ENCODE measurements at regions not wholly inside any gene's neighbourhood (a gene's known extent, or its start where the extent isn't known, plus 50 kb on each side); places are given as distances from the start of the nearest gene placed in this dataset.

DNA sequence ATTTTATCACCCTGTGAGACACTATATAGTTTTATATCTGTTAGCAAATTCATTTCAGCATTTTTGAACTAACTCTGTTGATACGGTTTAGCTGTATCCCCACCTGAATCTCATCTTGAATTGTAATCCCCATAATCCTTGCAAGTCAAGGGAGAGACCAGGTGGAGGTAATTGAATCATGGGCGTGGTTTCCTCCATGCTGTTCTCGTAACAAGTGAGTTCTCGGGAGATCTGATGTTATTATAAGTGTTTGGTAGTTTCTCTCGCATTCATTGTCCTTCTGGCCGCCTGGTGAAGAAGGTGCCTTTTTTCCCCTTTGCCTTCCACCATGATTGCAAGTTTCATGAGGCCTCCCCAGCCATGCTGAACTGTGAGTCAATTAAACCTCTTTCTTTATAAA is 53.2 kb upstream of the TMC3 start:
- TF ChIP-seq, protein P1, sequence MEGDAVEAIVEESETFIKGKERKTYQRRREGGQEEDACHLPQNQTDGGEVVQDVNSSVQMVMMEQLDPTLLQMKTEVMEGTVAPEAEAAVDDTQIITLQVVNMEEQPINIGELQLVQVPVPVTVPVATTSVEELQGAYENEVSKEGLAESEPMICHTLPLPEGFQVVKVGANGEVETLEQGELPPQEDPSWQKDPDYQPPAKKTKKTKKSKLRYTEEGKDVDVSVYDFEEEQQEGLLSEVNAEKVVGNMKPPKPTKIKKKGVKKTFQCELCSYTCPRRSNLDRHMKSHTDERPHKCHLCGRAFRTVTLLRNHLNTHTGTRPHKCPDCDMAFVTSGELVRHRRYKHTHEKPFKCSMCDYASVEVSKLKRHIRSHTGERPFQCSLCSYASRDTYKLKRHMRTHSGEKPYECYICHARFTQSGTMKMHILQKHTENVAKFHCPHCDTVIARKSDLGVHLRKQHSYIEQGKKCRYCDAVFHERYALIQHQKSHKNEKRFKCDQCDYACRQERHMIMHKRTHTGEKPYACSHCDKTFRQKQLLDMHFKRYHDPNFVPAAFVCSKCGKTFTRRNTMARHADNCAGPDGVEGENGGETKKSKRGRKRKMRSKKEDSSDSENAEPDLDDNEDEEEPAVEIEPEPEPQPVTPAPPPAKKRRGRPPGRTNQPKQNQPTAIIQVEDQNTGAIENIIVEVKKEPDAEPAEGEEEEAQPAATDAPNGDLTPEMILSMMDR (IDR thresholded peaks at IDR 0.05; ENCODE audit: extremely low read depth in 1 of 2, insufficient read depth in 1 of 2, low read depth in 1 of 2, low read length in 2 of 2): no peak
- TF ChIP-seq POLR2A (IDR thresholded peaks at IDR 0.05; ENCODE audit: low read depth, low read length): no peak
- TF ChIP-seq GATA2 (IDR thresholded peaks at IDR 0.05; ENCODE audit: insufficient read depth, insufficient read length, low read depth, low read length): no peak
- no peak for TF ChIP-seq MAX (IDR thresholded peaks at IDR 0.05; ENCODE audit: insufficient read depth, insufficient read length)
- TF ChIP-seq POLR2AphosphoS5 (IDR thresholded peaks at IDR 0.05; ENCODE audit: insufficient read depth, low read depth, low read length): no peak
- no peak for TF ChIP-seq EZH2 (IDR thresholded peaks at IDR 0.05; ENCODE audit: borderline replicate concordance, low read depth, low read length, severe bottlenecking)
- TF ChIP-seq MYC (IDR thresholded peaks at IDR 0.05; ENCODE audit: low read depth, low read length): no peak
